ENCODE measurements at regions not wholly inside any gene's neighbourhood (a gene's known extent, or its start where the extent isn't known, plus 50 kb on each side); places are given as distances from the start of the nearest gene placed in this dataset.

GRCh38 chr12:108400900-108401480 lies 61.9 kb upstream of the CMKLR1 start:
- Mint-ChIP-seq H3K9me3 (peaks cover 13 to 17% (median 15%) of the 10 kb centered on the region in 3 donors), H3K4me1 (no peaks in the 10 kb centered on the region), H3K27me3 (peaks cover 9 to 34% of the 10 kb centered on the region in 2 donors), H3K4me3 (no peak overlapping the region), H3K36me3 (no peaks in the 10 kb centered on the region), H3K27ac (no peak overlapping the region)
- WGBS (ENCODE audit: insufficient coverage), result 80% methylated on average over 1 of the region's 3 CpGs
- Histone ChIP-seq H3K36me3 (ENCODE audit: control insufficient read depth in 2 of 2, extremely low read depth in 1 of 2, insufficient read depth in 1 of 2, low read length in 1 of 2) (no peaks in the 10 kb centered on the region), H3K4me1 (ENCODE audit: control insufficient read depth in 1 of 2, extremely low read depth in 1 of 2, insufficient read depth in 2 of 2, low read length in 2 of 2) (no peaks in the 10 kb centered on the region), H3K4me3 (ENCODE audit: control insufficient read depth in 1 of 2, extremely low read depth in 1 of 2, low read length in 1 of 2) (no peak overlapping the region), H3K9me3 (no peaks in the 10 kb centered on the region), H3K27me3 (replicated peaks in 1 of 2; ENCODE audit: control insufficient read depth in 2 of 2, extremely low read depth in 1 of 2, insufficient read depth in 2 of 2, low read length in 1 of 2) (peaks cover 3 to 17% of the 10 kb centered on the region in 2 experiments), H3K27ac (ENCODE audit: low read length) (no peak overlapping the region)
- ATAC-seq (replicated peaks in 1 of 4), result no peak
- no peak for DNase-seq
- ChIA-PET POLR2A (no interaction called here), CTCF (no interaction called here)

DNA sequence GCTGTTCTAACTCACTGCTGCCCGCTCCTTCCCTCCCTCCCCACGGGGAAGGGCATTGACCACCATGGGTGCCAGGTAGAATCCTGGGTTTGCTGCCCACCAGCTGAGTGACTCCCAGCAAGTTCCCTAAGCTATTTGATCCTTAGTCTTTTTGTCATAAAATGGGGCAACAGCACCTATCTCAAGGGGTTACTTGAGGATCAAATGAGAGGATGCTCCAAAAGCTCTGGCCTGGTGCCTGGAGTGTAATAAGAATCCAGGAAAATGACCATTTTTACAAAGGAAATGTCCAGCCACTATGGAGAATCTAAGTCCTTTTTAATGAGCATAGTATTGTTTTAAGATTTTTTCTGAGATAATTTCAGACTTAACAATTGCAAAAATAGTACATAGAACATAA lies 61.4 kb upstream of the CMKLR1 start:
- 80% methylated on average over 2 of the region's 2 CpGs for WGBS (ENCODE audit: insufficient coverage)
- peaks cover 8 to 12% (median 12%) of the 10 kb centered on the region in 3 donors for H3K9me3 Mint-ChIP-seq
- Histone ChIP-seq H3K4me3 (ENCODE audit: control insufficient read depth in 1 of 2, extremely low read depth in 1 of 2, low read length in 1 of 2) (no peak overlapping the region), H3K27me3 (replicated peaks in 1 of 2; ENCODE audit: control insufficient read depth in 2 of 2, extremely low read depth in 1 of 2, insufficient read depth in 2 of 2, low read length in 1 of 2) (peaks cover 3 to 17% of the 10 kb centered on the region in 2 experiments), H3K36me3 (ENCODE audit: control insufficient read depth in 2 of 2, extremely low read depth in 1 of 2, insufficient read depth in 1 of 2, low read length in 1 of 2) (no peaks in the 10 kb centered on the region), H3K9me3 (no peaks in the 10 kb centered on the region), H3K4me1 (ENCODE audit: control insufficient read depth in 1 of 2, extremely low read depth in 1 of 2, insufficient read depth in 2 of 2, low read length in 2 of 2) (no peaks in the 10 kb centered on the region), H3K27ac (ENCODE audit: low read length) (no peak overlapping the region)
- ChIA-PET POLR2A (no interaction called here), CTCF (no interaction called here)
- no peak overlapping the region for H3K4me3 Mint-ChIP-seq
- no peak overlapping the region for H3K27ac Mint-ChIP-seq
- H3K36me3 Mint-ChIP-seq, result no peaks in the 10 kb centered on the region
- no peak for ATAC-seq (replicated peaks in 1 of 4)
- H3K27me3 Mint-ChIP-seq, result peaks cover 9 to 34% of the 10 kb centered on the region in 2 donors
- no peak for DNase-seq
- no peaks in the 10 kb centered on the region for H3K4me1 Mint-ChIP-seq

DNA sequence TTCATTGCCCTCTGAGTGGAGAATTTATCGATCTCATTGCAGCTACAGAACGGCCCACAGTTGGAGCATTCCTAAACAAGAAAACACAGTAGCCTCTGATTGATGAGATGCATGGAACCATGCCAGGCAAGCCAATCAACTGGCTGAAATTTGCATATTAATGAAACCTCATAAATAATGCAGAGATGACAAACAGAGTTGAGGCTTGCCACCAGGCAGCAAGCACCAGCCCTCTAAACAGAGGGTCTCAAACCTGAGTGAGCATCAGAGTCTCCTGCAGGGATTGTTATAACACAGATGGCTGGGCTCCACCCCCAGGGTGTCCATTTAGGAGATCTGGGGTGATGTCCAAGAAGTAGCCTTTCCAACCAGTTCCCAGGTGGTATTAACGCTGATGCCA lies 60.9 kb upstream of the CMKLR1 start:
- H3K27me3 ChIP-seq (replicated peaks in 1 of 2; ENCODE audit: control insufficient read depth in 2 of 2, extremely low read depth in 1 of 2, insufficient read depth in 2 of 2, low read length in 1 of 2), result peaks cover 3 to 17% of the 10 kb centered on the region in 2 experiments
- no peaks in the 10 kb centered on the region for H3K36me3 ChIP-seq (ENCODE audit: control insufficient read depth in 2 of 2, extremely low read depth in 1 of 2, insufficient read depth in 1 of 2, low read length in 1 of 2)
- peaks cover 9 to 34% of the 10 kb centered on the region in 2 donors for H3K27me3 Mint-ChIP-seq
- no peak overlapping the region for H3K4me3 ChIP-seq (ENCODE audit: control insufficient read depth in 1 of 2, extremely low read depth in 1 of 2, low read length in 1 of 2)
- ChIA-PET POLR2A (no interaction called here), CTCF (no interaction called here)
- no peak overlapping the region for H3K27ac ChIP-seq (ENCODE audit: low read length)
- no peaks in the 10 kb centered on the region for H3K9me3 ChIP-seq
- WGBS (ENCODE audit: insufficient coverage), result 69% methylated on average over 2 of the region's 3 CpGs
- no peaks in the 10 kb centered on the region for H3K4me1 ChIP-seq (ENCODE audit: control insufficient read depth in 1 of 2, extremely low read depth in 1 of 2, insufficient read depth in 2 of 2, low read length in 2 of 2)
- H3K4me3 Mint-ChIP-seq, result no peak overlapping the region
- ATAC-seq (replicated peaks in 1 of 4) (no peak), DNase-seq (no peak)
- no peaks in the 10 kb centered on the region for H3K36me3 Mint-ChIP-seq
- H3K4me1 Mint-ChIP-seq, result no peaks in the 10 kb centered on the region
- no peak overlapping the region for H3K27ac Mint-ChIP-seq
- peaks cover 7 to 12% (median 11%) of the 10 kb centered on the region in 3 donors for H3K9me3 Mint-ChIP-seq

- Histone ChIP-seq H3K27ac (ENCODE audit: low read length) (no peak overlapping the region), H3K27me3 (replicated peaks in 1 of 2; ENCODE audit: control insufficient read depth in 2 of 2, extremely low read depth in 1 of 2, insufficient read depth in 2 of 2, low read length in 1 of 2) (peaks cover 3 to 17% of the 10 kb centered on the region in 2 experiments), H3K36me3 (ENCODE audit: control insufficient read depth in 2 of 2, extremely low read depth in 1 of 2, insufficient read depth in 1 of 2, low read length in 1 of 2) (no peaks in the 10 kb centered on the region), H3K4me3 (ENCODE audit: control insufficient read depth in 1 of 2, extremely low read depth in 1 of 2, low read length in 1 of 2) (no peak overlapping the region), H3K9me3 (no peaks in the 10 kb centered on the region), H3K4me1 (ENCODE audit: control insufficient read depth in 1 of 2, extremely low read depth in 1 of 2, insufficient read depth in 2 of 2, low read length in 2 of 2) (no peaks in the 10 kb centered on the region)
- H3K36me3 Mint-ChIP-seq, result no peaks in the 10 kb centered on the region
- POLR2A ChIA-PET, result no interaction called here
- CTCF ChIA-PET, result no interaction called here
- H3K27ac Mint-ChIP-seq, result no peak overlapping the region
- H3K4me1 Mint-ChIP-seq, result no peaks in the 10 kb centered on the region
- peaks cover 6 to 12% (median 11%) of the 10 kb centered on the region in 3 donors for H3K9me3 Mint-ChIP-seq
- no peak for ATAC-seq (replicated peaks in 1 of 4)
- H3K27me3 Mint-ChIP-seq, result peaks cover 9 to 34% of the 10 kb centered on the region in 2 donors
- DNase-seq, result no peak
- H3K4me3 Mint-ChIP-seq, result no peak overlapping the region
- 53% methylated on average over 2 of the region's 5 CpGs for WGBS (ENCODE audit: insufficient coverage)
Observed at GRCh38 chr12:108399514-108399913, 60.4 kb upstream of the CMKLR1 start.

DNA sequence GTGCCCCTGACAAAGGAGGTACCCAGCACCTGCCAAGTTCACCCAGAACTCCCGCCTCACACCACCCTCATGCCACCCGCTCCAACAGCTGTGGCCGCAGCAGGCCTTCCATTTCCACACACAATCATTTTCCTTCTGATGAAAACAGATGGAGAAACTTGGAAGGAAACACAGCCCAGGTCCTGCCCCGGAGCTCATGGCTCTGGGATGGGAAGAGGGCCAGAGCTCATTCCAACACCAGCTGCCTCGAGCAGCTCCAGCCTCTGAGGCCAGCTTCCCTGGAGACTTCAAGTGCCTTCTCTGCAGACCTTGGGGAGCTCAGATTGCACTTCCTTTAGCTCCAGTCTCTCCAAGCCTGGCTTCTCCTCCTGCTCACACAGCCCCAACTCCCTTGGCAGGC lies 55.1 kb upstream of the CMKLR1 start:
- CTCF ChIA-PET, result interaction anchor here in 1 of 2 donors (0.7 kb wide), 1 partner anchor 118 kb away, joined by 3 read pairs; no protein-coding TSS in a partner anchor
- Mint-ChIP-seq H3K9me3 (peaks cover 5 to 12% (median 11%) of the 10 kb centered on the region in 3 donors), H3K36me3 (no peaks in the 10 kb centered on the region), H3K27ac (no peak overlapping the region), H3K4me3 (no peak overlapping the region), H3K4me1 (no peaks in the 10 kb centered on the region), H3K27me3 (peaks cover 24% of the 10 kb centered on the region in 2 donors)
- H3K4me3 ChIP-seq (ENCODE audit: control insufficient read depth in 1 of 2, extremely low read depth in 1 of 2, low read length in 1 of 2), result no peak overlapping the region
- peaks cover 0 to 29% of the 10 kb centered on the region in 2 experiments for H3K27me3 ChIP-seq (replicated peaks in 1 of 2; ENCODE audit: control insufficient read depth in 2 of 2, extremely low read depth in 1 of 2, insufficient read depth in 2 of 2, low read length in 1 of 2)
- DNase-seq (no peak), ATAC-seq (replicated peaks in 1 of 4) (no peak)
- no peaks in the 10 kb centered on the region for H3K36me3 ChIP-seq (ENCODE audit: control insufficient read depth in 2 of 2, extremely low read depth in 1 of 2, insufficient read depth in 1 of 2, low read length in 1 of 2)
- WGBS (ENCODE audit: insufficient coverage), result 64% methylated on average over 5 of the region's 5 CpGs
- H3K4me1 ChIP-seq (ENCODE audit: control insufficient read depth in 1 of 2, extremely low read depth in 1 of 2, insufficient read depth in 2 of 2, low read length in 2 of 2), result no peaks in the 10 kb centered on the region
- H3K27ac ChIP-seq (ENCODE audit: low read length), result no peak overlapping the region
- no peaks in the 10 kb centered on the region for H3K9me3 ChIP-seq
- POLR2A ChIA-PET, result interaction anchor here in 1 of 2 donors (0.6 kb wide), 1 partner anchor 21 kb away, joined by 6 read pairs; no protein-coding TSS in a partner anchor

DNA sequence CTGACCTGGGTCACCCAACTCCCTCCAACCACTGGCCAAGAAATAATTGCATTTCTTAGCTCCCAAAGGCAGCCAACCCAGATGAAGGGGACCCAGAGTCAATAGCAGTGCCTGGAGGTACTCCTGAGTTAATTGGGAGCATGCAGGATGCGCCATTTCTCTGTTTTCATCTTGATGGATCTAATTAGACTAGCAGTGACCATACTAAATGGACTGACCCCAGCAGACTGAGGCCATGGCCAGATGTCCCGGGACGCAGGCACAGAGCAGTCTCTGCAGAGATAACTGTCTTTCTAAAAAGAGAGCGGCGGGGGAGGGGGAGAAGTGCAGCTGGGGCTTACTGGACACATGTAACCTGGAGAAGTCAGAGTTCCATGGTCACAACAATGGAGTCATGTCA lies 53.2 kb upstream of the CMKLR1 start:
- WGBS (ENCODE audit: insufficient coverage), result 82% methylated on average over 3 of the region's 5 CpGs
- H3K4me1 ChIP-seq (ENCODE audit: control insufficient read depth in 1 of 2, extremely low read depth in 1 of 2, insufficient read depth in 2 of 2, low read length in 2 of 2), result no peaks in the 10 kb centered on the region

More for the DNA sequence above, 53.2 kb upstream of the CMKLR1 start:
- POLR2A ChIA-PET, result no interaction called here
- Histone ChIP-seq H3K27me3 (replicated peaks in 1 of 2; ENCODE audit: control insufficient read depth in 2 of 2, extremely low read depth in 1 of 2, insufficient read depth in 2 of 2, low read length in 1 of 2) (peaks cover 0 to 29% of the 10 kb centered on the region in 2 experiments), H3K4me3 (ENCODE audit: control insufficient read depth in 1 of 2, extremely low read depth in 1 of 2, low read length in 1 of 2) (no peak overlapping the region), H3K27ac (ENCODE audit: low read length) (no peak overlapping the region), H3K36me3 (ENCODE audit: control insufficient read depth in 2 of 2, extremely low read depth in 1 of 2, insufficient read depth in 1 of 2, low read length in 1 of 2) (no peaks in the 10 kb centered on the region), H3K9me3 (no peaks in the 10 kb centered on the region)
- CTCF ChIA-PET, result no interaction called here
- ATAC-seq (replicated peaks in 1 of 4), result no peak
- Mint-ChIP-seq H3K27me3 (peaks cover 18 to 26% of the 10 kb centered on the region in 2 donors), H3K4me3 (no peak overlapping the region), H3K36me3 (no peaks in the 10 kb centered on the region), H3K9me3 (peaks cover 5 to 10% (median 10%) of the 10 kb centered on the region in 3 donors), H3K4me1 (no peaks in the 10 kb centered on the region), H3K27ac (no peak overlapping the region)
- DNase-seq, result no peak

Measured in T-cell (primary cell).